LNCaP clone FGC (cell line): ENCODE measurements at regions not wholly inside any gene's neighbourhood (a gene's known extent, or its start where the extent isn't known, plus 50 kb on each side); places are given as distances from the start of the nearest gene placed in this dataset.
"Not testable (repeated sequence)": the region's sequence is repeated elsewhere in the genome, so short reads cannot be mapped to it uniquely, and the experiment has no call there.

ENCODE experiments used
- DNase-seq: peaks from one replicate; pipeline ENCODE4 v3.0.0-alpha.2; 2011; ENCODE audit warnings: low read depth
- H3K4me3 ChIP-seq: 2 replicates; pipeline ENCODE4 v1.5.1; 2011; ENCODE audit warnings: mild to moderate bottlenecking, low read depth, low read length, control low read depth
- TF ChIP-seq, protein P1 (sequence below): IDR thresholded peaks from 2 replicates; pipeline ENCODE4 v1.5.1; 2012; ENCODE audit warnings: mild to moderate bottlenecking; ENCODE audit not compliant: control insufficient read depth, insufficient read depth; ENCODE audit errors: extremely low read depth

DNA sequence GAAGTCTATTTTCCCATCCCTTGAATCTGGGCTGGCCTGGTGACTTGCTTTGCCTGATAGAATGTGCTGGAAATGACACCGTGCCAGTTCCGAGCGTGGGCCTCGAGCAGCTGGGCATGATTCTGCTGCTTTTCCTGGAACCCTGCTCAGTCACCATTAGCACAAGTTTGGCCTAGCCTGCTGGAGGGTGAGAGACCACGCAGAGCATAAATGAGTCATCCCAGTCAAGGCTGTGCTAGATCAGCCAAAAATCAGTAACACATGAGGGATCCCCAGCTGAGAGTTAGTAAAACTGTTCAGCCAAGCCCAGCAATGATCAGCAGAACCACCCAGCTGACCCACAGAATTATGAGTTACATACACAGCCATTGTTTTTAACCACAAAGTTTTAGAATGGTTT is 74.8 kb upstream of the TOP1 start:
- DNase-seq, result no peak
- TF ChIP-seq, protein P1, sequence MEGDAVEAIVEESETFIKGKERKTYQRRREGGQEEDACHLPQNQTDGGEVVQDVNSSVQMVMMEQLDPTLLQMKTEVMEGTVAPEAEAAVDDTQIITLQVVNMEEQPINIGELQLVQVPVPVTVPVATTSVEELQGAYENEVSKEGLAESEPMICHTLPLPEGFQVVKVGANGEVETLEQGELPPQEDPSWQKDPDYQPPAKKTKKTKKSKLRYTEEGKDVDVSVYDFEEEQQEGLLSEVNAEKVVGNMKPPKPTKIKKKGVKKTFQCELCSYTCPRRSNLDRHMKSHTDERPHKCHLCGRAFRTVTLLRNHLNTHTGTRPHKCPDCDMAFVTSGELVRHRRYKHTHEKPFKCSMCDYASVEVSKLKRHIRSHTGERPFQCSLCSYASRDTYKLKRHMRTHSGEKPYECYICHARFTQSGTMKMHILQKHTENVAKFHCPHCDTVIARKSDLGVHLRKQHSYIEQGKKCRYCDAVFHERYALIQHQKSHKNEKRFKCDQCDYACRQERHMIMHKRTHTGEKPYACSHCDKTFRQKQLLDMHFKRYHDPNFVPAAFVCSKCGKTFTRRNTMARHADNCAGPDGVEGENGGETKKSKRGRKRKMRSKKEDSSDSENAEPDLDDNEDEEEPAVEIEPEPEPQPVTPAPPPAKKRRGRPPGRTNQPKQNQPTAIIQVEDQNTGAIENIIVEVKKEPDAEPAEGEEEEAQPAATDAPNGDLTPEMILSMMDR, result no peak
- no peak overlapping the region for H3K4me3 ChIP-seq

DNA sequence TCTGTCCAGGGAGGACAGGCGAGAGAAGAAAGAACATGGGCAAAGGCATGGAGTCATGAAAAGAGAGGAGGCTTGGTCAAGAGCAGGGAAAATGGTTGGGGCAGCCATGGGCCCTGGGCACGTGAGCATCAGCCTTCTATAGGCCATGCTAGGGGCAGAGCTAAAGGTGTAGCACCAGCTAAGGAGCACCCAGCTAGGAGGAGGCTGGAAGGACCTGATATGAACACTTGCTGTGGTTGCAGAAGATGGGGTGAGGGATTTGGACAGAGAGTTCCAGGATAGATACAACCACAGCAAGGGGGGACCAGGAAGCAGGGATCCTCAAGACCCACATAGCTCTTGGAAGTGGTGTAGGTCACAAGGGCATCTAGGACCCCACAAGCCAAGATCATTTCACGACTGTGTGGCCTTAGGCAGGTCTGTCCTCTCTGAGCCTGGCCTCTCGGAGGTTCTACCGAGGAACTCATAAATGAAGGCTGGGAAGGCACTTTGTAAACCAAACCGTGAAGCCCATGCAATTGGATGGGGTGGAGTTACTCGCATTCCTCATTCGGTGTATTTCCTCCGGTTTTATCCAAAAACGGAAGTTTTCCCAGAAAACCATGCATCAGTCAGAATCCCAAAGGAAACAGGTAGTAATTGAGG is 74.0 kb upstream of the TOP1 start:
- TF ChIP-seq, protein P1, result no peak
- no peak for DNase-seq
- H3K4me3 ChIP-seq, result no peak overlapping the region

DNA sequence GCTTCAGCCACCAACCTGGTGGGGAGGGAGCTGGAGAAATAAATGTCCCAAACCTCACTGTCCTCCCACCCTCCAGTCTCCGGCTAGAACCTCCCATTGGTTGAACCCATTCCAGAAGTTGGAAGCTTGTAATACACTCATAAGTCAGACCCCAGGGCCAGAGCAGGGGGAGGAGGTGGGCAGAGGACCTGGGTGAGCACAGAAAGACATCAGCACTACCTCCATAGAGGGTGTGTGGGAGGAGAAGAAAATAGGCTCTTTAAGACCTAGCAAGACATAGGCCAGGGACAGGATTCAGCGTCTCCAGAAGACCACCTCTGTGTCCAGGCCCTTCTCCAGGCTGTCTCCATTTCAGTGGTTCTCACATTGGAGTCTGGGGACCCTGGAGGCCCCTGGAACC is 73.3 kb upstream of the TOP1 start:
- DNase-seq, result no peak
- no peak overlapping the region for H3K4me3 ChIP-seq
- TF ChIP-seq, protein P1, result no peak

DNA sequence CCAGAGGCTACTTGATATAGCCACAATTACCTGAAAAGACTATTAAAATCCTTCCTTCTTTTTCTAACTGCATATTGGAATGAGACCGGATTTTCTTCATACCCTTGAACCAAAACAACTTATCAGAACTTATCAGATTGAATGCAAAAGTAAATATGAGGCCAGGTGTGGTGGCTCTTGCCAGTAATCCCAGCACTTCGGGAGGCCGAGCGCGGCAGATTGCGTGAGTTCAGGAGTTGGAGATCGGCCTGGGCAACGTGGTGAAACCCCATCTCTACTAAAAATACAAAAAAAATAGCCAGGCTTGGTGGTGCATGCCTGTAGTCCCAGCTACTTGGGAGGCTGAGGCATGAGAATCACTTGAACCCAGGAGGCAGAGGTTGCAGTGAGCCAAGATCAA is 72.8 kb upstream of the TOP1 start:
- DNase-seq, result not testable (repeated sequence)

DNA sequence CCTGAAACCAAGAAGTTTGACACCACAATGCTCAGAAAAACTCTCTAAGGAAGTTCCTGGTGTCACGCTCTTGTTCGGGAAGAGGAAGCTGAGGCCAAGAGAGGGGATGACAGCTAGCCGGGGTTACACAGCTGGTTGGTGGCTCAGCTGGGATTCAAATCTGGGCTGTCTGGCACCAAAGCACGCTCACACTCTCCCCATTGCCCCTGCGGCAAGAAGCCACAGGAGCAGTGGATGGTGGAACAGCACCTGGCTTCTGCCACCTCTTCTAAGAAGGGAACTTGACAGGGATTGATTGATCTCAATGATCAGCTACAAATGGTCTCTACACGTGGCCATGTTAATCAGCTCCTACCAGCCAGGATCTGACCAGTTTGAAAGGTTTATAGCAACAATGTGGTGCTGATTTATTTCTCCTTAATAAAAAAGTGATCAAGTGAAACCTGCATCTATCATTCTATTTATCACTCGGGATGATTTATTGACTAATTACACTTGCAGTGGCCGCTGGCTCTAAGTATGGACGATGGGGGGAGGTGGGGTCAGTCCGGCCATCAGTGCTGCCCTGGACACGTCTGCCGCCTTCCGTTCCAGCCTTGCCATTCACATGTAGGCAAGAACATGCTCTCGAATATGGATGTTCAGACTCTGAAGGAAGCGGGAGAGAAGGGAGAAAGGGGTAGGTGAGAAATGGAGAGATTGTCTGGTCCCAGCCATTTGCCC is 71.9 kb upstream of the TOP1 start:
- TF ChIP-seq, protein P1, result no peak
- H3K4me3 ChIP-seq, result no peak overlapping the region
- DNase-seq, result no peak

More for the DNA sequence above, 72.8 kb upstream of the TOP1 start:
- not testable (repeated sequence) for H3K4me3 ChIP-seq

DNA sequence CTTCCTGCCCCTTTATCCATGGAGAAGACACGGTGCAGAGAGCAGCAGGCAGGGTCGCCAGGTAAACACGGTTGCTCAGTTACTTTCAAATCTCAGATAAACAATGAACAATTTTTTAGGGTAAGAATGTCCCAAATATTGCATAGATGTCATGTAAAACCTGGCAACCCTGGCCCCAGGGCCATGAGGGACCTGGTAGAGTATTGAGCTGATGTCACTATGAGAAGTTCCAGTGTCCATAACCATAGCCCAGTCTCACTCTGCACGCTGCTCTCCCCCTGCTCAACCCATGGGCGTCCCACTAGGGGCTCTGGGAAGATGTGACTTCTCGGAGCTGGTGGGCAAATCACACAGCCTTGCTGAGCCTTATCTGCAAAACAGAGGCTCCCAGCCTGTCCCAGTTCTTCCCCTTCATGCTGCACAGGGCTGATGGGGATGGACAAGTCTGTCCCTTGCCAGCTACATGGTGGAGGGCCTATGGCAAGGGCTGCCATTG is 71.3 kb upstream of the TOP1 start:
- TF ChIP-seq, protein P1, result no peak
- no peak overlapping the region for H3K4me3 ChIP-seq
- DNase-seq, result no peak

DNA sequence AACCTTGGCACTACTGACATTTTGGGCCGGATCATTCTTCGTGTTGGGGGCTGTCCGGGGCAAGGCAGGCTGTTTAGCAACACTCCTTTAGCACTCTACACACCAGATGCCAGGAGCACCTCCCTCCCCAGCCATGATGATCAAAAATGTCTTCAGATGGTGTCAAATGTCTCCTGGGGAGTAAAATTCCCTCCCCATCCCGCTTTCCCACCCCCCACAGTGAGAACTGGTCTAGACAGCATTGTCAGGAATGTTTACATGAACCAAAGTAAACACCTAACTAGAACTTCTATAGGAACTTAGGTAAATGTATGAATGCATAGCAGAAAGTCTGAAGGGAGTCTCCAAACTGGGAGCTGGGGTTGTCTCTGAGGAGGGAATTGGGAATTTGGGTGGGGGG is 70.0 kb upstream of the TOP1 start:
- H3K4me3 ChIP-seq, result no peak overlapping the region
- TF ChIP-seq, protein P1, result no peak
- peak; percentile 4 for DNase-seq
